ENCODE measurements at regions not wholly inside any gene's neighbourhood (a gene's known extent, or its start where the extent isn't known, plus 50 kb on each side); places are given as distances from the start of the nearest gene placed in this dataset.
"Not testable (repeated sequence)": the region's sequence is repeated elsewhere in the genome, so short reads cannot be mapped to it uniquely, and the experiment has no call there.

- no peak for DNase-seq
Measured at GRCh38 chr2:75432761-75433361, 127.9 kb downstream of the EVA1A start.

DNA sequence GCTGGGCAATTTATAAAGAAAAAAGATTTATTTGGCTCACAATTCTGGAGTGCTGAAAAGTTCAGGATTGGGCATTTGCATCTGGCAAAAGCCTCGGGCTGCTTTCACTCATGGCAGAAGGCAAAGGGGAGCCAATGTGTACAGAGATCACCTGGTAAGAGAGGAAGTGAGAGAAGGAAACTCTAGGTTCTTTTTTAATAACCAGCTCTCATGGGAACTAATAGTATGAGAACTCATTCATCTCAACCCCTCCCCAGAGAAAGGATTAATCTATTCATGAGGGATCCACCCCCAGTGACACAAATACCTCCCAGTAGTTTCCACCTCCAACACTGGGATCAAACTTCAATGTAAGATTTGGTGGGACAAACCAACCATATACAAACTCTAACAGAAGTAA, 129.0 kb downstream of the EVA1A start:
- DNase-seq = no peak

- DNase-seq = no peak
Measured at GRCh38 chr2:75431276-75431675, 129.5 kb downstream of the EVA1A start.

- not testable (repeated sequence) for DNase-seq
Measured at GRCh38 chr2:75430449-75430848, 130.3 kb downstream of the EVA1A start.

DNA sequence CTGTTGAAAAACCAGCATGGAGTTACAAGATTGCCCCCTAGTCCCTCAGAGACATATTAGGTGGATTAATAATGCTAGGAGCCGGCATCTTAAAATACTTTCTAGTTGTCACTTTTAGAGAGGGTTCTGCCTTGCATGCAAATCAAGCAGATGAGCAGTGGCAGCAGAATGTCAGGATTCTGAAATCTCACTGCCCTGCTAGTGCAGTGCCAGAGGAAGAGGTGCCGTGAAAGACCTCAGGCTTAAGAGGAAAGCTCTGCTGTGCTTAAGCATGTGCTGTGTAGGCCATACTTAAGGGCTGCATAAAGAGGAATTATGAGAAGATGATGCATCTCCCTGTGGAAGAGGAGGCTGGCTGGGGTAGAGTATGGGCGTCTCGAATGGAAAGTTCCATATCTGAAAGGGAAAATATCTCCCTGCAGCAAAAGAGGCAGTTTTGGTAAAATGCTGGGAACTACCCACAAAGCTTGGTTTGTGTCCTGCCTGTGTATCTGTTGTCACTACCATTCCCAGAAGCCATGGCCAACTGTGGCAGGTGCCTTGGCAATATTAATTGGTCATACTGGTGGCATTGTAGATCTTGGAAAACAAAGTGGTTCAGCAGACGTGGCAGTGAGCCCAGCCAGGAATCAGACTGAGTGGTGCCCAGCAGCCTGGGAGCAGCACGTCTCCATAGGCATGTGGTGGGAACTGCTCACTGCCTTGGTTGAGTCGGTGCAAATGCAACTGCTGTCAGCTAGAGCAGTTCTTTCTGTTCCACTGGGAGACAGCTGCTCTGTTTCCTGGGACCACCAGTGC, 131.9 kb downstream of the EVA1A start:
- no peak for DNase-seq

- no peak for DNase-seq
Measured at GRCh38 chr2:75428060-75428459, 132.7 kb downstream of the EVA1A start.

DNA sequence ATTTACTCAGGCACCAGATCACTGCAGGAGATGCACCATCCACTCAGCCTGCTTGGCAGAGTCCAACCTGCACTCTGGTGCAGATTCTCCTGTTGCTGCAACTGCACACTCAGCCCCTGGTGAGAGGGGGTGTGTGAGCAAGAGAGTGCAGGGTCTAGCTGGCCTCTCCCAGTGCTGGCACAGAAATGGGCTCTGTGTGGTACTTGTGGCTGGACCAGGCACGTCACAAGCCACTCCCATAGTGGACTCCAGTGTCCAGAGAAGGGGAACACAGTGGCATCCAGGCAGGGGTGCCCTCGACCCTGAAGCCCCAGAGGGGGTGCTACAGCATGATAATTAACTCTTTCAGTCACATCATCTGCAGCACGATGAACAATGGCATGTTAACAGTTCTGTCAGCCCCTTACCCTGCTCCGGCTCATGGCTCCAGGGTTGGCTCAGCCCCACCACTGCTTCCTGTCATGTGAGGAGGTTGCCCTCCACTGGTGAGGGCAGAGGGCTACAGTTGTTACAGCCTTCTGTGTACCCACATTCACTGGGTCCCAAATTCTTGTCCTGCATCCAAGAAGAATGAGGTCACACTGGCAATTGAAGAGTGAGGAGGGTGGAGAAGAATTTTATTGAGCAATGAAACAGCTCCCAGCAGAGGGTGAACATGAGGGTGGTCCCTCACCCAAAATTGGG, 135.7 kb downstream of the EVA1A start:
- DNase-seq = peak; percentile 6

DNA sequence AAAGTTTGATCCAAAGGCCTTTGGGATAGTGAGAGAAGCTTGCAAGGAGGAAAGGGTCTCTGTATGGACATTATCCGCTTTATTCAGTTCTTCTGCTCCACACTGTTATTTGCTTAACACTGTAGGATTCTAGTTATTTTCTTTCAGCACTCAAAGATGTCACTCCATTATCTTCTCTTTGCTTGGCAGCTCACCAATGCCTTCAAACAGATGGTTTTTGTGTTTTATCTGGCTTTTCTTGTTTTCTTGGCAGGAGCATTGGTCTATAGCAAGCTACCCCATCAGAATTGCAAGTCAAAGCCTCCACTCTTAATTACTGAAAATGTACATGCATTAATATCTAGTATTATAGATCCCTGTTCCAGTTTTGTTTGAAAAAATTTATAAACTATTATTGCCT, 138.8 kb downstream of the EVA1A start:
- DNase-seq = peak; percentile 56

GRCh38 chr2:75416420-75417342, 144.1 kb downstream of the EVA1A start:
- DNase-seq = peak; percentile 49

- DNase-seq = no peak
Measured at GRCh38 chr2:75415731-75416130, 145.0 kb downstream of the EVA1A start.

DNA sequence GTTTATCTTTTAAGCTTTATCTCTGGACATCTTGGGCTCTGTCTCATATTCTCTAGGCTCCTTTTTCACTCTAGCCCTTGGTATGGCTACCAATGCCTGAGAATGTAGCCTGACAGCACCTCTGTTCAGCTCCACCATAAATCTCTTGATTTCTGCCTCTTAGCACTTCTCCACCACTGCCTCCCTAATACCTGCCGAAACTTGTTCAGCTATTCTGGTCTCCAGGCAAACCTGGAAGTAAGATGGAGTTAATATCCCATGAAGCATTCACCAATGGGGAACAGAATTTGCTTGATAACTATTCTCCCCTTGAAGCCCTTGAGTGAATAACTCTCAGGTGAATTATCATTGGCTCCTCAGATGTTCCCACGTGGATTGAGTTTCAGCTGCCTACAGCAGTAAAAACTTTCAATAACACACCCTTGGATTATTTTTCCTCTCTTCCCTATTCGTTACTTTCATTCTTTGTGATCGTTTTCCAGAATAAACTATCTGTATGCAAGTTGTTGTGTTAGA, 145.6 kb downstream of the EVA1A start:
- no peak for DNase-seq

- DNase-seq = no peak
Measured at GRCh38 chr2:75411574-75411973, 149.2 kb downstream of the EVA1A start.

DNA sequence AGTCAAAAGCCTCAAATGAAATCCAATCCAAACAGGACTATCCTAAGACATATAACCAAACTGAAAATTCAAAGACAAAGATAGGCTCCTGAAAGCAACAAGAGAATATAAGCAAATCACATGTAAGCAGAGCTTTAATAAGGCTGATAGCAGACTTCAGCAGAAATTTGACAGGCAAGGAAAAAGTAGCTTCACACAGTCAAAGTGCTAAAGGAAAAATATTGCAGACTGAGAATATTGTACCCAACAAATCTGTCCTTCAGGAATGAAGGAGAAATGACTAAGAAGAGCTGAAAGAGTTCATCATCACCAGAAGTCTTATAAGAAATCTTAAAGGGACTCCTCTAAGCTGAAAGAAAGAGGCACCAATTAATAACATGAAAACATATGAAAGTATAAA, 150.0 kb downstream of the EVA1A start:
- no peak for DNase-seq

GRCh38 chr2:75408771-75409170, 152.0 kb downstream of the EVA1A start:
- DNase-seq = no peak

- no peak for DNase-seq
Measured at GRCh38 chr2:75407038-75407530, 153.7 kb downstream of the EVA1A start.

DNA sequence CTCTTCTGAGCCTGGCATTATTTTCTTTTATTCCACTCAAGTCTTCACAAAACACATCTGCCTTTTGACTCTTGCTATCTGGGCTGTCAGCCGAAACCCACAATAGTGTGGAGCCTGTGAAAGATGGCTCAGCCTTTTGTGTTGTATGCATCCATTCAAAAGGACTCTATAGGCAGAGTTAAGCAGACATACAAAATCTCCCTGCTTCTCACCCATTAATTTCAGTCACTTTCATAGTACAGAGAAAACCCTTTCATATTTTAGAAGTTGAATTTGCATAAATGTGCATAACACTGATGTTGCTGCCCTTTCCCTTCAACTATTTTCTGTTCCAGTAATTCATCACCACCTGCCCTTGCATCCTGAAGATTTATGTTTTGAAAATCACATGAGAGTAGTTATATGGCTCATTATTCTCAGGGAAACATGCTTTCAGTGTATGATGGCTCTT, 154.6 kb downstream of the EVA1A start:
- no peak for DNase-seq

DNA sequence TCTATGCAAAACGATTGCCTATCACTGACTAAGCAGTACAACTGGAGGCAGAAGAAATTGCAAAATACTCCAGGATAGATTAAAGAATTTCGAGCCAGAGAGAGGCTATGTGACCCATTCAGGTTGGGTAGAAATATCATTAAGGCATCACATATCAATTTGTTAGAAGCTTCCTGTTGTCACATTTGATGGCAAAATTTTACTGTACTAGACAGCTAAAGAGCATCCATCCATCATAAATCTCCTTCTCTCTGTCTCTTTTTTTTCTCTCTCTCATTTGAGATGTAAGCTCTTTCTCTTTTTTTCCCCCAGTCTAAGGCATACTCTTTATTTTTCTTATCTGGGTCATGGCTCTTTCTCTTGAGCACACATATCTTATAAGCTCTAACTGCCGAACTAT, 155.7 kb downstream of the EVA1A start:
- DNase-seq = no peak

GRCh38 chr2:75403991-75404428, 156.7 kb downstream of the EVA1A start:
- DNase-seq = peak; percentile 84

GRCh38 chr2:75396314-75396713, 164.4 kb downstream of the EVA1A start:
- no peak for DNase-seq

- not testable (repeated sequence) for DNase-seq
Measured at GRCh38 chr2:75394764-75395163, 166.0 kb downstream of the EVA1A start.

DNA sequence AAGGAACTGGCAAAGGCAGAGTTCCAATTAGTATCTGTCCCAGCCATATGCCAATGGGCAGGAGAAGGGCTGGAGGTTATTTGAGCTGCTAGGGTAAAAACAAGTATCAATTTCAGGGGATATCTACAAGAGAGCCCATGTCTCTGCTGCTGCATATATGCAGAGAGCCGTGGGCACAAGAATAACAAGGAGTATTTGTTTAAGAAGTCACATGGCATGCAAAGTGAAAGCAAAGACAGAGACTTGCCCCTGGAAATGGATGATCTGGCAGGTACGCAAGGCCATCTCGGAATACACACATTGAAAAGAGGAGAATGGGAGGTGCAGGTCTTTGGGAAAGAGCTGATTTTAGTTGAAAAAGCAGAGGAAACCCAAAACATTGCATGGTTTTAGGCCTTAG, 170.6 kb downstream of the EVA1A start:
- DNase-seq = no peak

- peak; percentile 9 for DNase-seq
Measured at GRCh38 chr2:75389271-75389670, 171.5 kb downstream of the EVA1A start.
